ENCODE measurements at regions not wholly inside any gene's neighbourhood (a gene's known extent, or its start where the extent isn't known, plus 50 kb on each side); places are given as distances from the start of the nearest gene placed in this dataset.

GRCh38 chr14:66085665-66086064 is 400.5 kb upstream of the CCDC196 start:
- DNase-seq (no peak), ATAC-seq (ENCODE audit: low read depth in 2 of 2) (no peak)
- no peaks in the 10 kb centered on the region for H3K27me3 ChIP-seq (ENCODE audit: control insufficient read depth, insufficient read depth, low read length)
- no peak overlapping the region for H3K27ac ChIP-seq (ENCODE audit: insufficient read depth, low read length, poor library complexity, severe bottlenecking)
- no peaks in the 10 kb centered on the region for H3K9me3 ChIP-seq (ENCODE audit: control insufficient read depth in 2 of 2, low read length in 2 of 2)
- Mint-ChIP-seq H3K4me3 (no peak overlapping the region), H3K27ac (no peak overlapping the region), H3K36me3 (no peaks in the 10 kb centered on the region), H3K27me3 (peaks cover 44% of the 10 kb centered on the region), H3K9me3 (peaks cover 0 to 2% (median 0%) of the 10 kb centered on the region in 7 donors), H3K4me1 (no peaks in the 10 kb centered on the region)
- H3K4me3 ChIP-seq (ENCODE audit: low read depth, low read length): no peak overlapping the region
- H3K36me3 ChIP-seq (ENCODE audit: control insufficient read depth, insufficient read depth, low read length): no peaks in the 10 kb centered on the region
- no peaks in the 10 kb centered on the region for H3K4me1 ChIP-seq (ENCODE audit: control insufficient read depth, insufficient read depth, low read length, poor library complexity, severe bottlenecking)

GRCh38 chr14:66087231-66087630 is 398.9 kb upstream of the CCDC196 start:
- ATAC-seq (ENCODE audit: low read depth in 2 of 2) (no peak), DNase-seq (no peak)
- no peaks in the 10 kb centered on the region for H3K36me3 ChIP-seq (ENCODE audit: control insufficient read depth, insufficient read depth, low read length)
- Mint-ChIP-seq H3K27ac (no peak overlapping the region), H3K4me1 (no peaks in the 10 kb centered on the region), H3K4me3 (no peak overlapping the region), H3K9me3 (peaks cover 0 to 2% (median 0%) of the 10 kb centered on the region in 7 donors), H3K27me3 (peaks cover 45% of the 10 kb centered on the region), H3K36me3 (no peaks in the 10 kb centered on the region)
- no peak overlapping the region for H3K4me3 ChIP-seq (ENCODE audit: low read depth, low read length)
- H3K9me3 ChIP-seq (ENCODE audit: control insufficient read depth in 2 of 2, low read length in 2 of 2): no peaks in the 10 kb centered on the region
- H3K27ac ChIP-seq (ENCODE audit: insufficient read depth, low read length, poor library complexity, severe bottlenecking): no peak overlapping the region
- H3K27me3 ChIP-seq (ENCODE audit: control insufficient read depth, insufficient read depth, low read length): no peaks in the 10 kb centered on the region
- no peaks in the 10 kb centered on the region for H3K4me1 ChIP-seq (ENCODE audit: control insufficient read depth, insufficient read depth, low read length, poor library complexity, severe bottlenecking)

- no peaks in the 10 kb centered on the region for H3K9me3 ChIP-seq (ENCODE audit: control insufficient read depth in 2 of 2, low read length in 2 of 2)
- no peak overlapping the region for H3K4me3 ChIP-seq (ENCODE audit: low read depth, low read length)
- no peaks in the 10 kb centered on the region for H3K4me1 Mint-ChIP-seq
- no peak overlapping the region for H3K27ac Mint-ChIP-seq
- H3K4me3 Mint-ChIP-seq: no peak overlapping the region
- H3K9me3 Mint-ChIP-seq: peaks cover 0 to 2% (median 0%) of the 10 kb centered on the region in 7 donors
- H3K27me3 ChIP-seq (ENCODE audit: control insufficient read depth, insufficient read depth, low read length): no peaks in the 10 kb centered on the region
- ATAC-seq (ENCODE audit: low read depth in 2 of 2) (no peak), DNase-seq (no peak)
- no peak overlapping the region for H3K27ac ChIP-seq (ENCODE audit: insufficient read depth, low read length, poor library complexity, severe bottlenecking)
- no peaks in the 10 kb centered on the region for H3K4me1 ChIP-seq (ENCODE audit: control insufficient read depth, insufficient read depth, low read length, poor library complexity, severe bottlenecking)
- H3K27me3 Mint-ChIP-seq: peaks cover 38% of the 10 kb centered on the region
- H3K36me3 ChIP-seq (ENCODE audit: control insufficient read depth, insufficient read depth, low read length): no peaks in the 10 kb centered on the region
- H3K36me3 Mint-ChIP-seq: no peaks in the 10 kb centered on the region
Observed at GRCh38 chr14:66088656-66089055, 397.5 kb upstream of the CCDC196 start.

GRCh38 chr14:66092206-66092605 is 394.0 kb upstream of the CCDC196 start:
- Histone ChIP-seq H3K4me1 (ENCODE audit: control insufficient read depth, insufficient read depth, low read length, poor library complexity, severe bottlenecking) (no peaks in the 10 kb centered on the region), H3K9me3 (ENCODE audit: control insufficient read depth in 2 of 2, low read length in 2 of 2) (no peaks in the 10 kb centered on the region), H3K36me3 (ENCODE audit: control insufficient read depth, insufficient read depth, low read length) (no peaks in the 10 kb centered on the region), H3K27ac (ENCODE audit: insufficient read depth, low read length, poor library complexity, severe bottlenecking) (no peak overlapping the region), H3K4me3 (ENCODE audit: low read depth, low read length) (no peak overlapping the region), H3K27me3 (ENCODE audit: control insufficient read depth, insufficient read depth, low read length) (peaks cover 3% of the 10 kb centered on the region)
- no peak for DNase-seq
- H3K27ac Mint-ChIP-seq: no peak overlapping the region
- no peak for ATAC-seq (ENCODE audit: low read depth in 2 of 2)
- H3K4me3 Mint-ChIP-seq: no peak overlapping the region
- H3K27me3 Mint-ChIP-seq: peaks cover 32% of the 10 kb centered on the region
- H3K4me1 Mint-ChIP-seq: no peaks in the 10 kb centered on the region
- H3K9me3 Mint-ChIP-seq: no peaks in the 10 kb centered on the region
- no peaks in the 10 kb centered on the region for H3K36me3 Mint-ChIP-seq

GRCh38 chr14:66092748-66093147 is 393.4 kb upstream of the CCDC196 start:
- H3K27me3 ChIP-seq (ENCODE audit: control insufficient read depth, insufficient read depth, low read length): peaks cover 3% of the 10 kb centered on the region
- Mint-ChIP-seq H3K36me3 (no peaks in the 10 kb centered on the region), H3K27ac (no peak overlapping the region), H3K9me3 (no peaks in the 10 kb centered on the region), H3K4me1 (no peaks in the 10 kb centered on the region), H3K27me3 (peaks cover 27% of the 10 kb centered on the region), H3K4me3 (no peak overlapping the region)
- H3K27ac ChIP-seq (ENCODE audit: insufficient read depth, low read length, poor library complexity, severe bottlenecking): no peak overlapping the region
- no peak overlapping the region for H3K4me3 ChIP-seq (ENCODE audit: low read depth, low read length)
- H3K9me3 ChIP-seq (ENCODE audit: control insufficient read depth in 2 of 2, low read length in 2 of 2): no peaks in the 10 kb centered on the region
- DNase-seq (no peak), ATAC-seq (ENCODE audit: low read depth in 2 of 2) (no peak)
- H3K36me3 ChIP-seq (ENCODE audit: control insufficient read depth, insufficient read depth, low read length): no peaks in the 10 kb centered on the region
- no peaks in the 10 kb centered on the region for H3K4me1 ChIP-seq (ENCODE audit: control insufficient read depth, insufficient read depth, low read length, poor library complexity, severe bottlenecking)

- H3K36me3 ChIP-seq (ENCODE audit: control insufficient read depth, insufficient read depth, low read length): no peaks in the 10 kb centered on the region
- H3K4me1 Mint-ChIP-seq: no peaks in the 10 kb centered on the region
- H3K27ac Mint-ChIP-seq: no peak overlapping the region
- no peak overlapping the region for H3K4me3 ChIP-seq (ENCODE audit: low read depth, low read length)
- peaks cover 3% of the 10 kb centered on the region for H3K27me3 ChIP-seq (ENCODE audit: control insufficient read depth, insufficient read depth, low read length)
- DNase-seq (no peak), ATAC-seq (ENCODE audit: low read depth in 2 of 2) (no peak)
- no peak overlapping the region for H3K27ac ChIP-seq (ENCODE audit: insufficient read depth, low read length, poor library complexity, severe bottlenecking)
- no peaks in the 10 kb centered on the region for H3K4me1 ChIP-seq (ENCODE audit: control insufficient read depth, insufficient read depth, low read length, poor library complexity, severe bottlenecking)
- peaks cover 22% of the 10 kb centered on the region for H3K27me3 Mint-ChIP-seq
- H3K36me3 Mint-ChIP-seq: no peaks in the 10 kb centered on the region
- H3K4me3 Mint-ChIP-seq: no peak overlapping the region
- no peaks in the 10 kb centered on the region for H3K9me3 Mint-ChIP-seq
- no peaks in the 10 kb centered on the region for H3K9me3 ChIP-seq (ENCODE audit: control insufficient read depth in 2 of 2, low read length in 2 of 2)
Observed at GRCh38 chr14:66094001-66094727, 392.0 kb upstream of the CCDC196 start.

GRCh38 chr14:66099451-66099850 is 386.7 kb upstream of the CCDC196 start:
- no peaks in the 10 kb centered on the region for H3K4me1 ChIP-seq (ENCODE audit: control insufficient read depth, insufficient read depth, low read length, poor library complexity, severe bottlenecking)
- no peaks in the 10 kb centered on the region for H3K4me1 Mint-ChIP-seq
- H3K4me3 ChIP-seq (ENCODE audit: low read depth, low read length): no peak overlapping the region
- H3K27me3 Mint-ChIP-seq: peaks cover 17% of the 10 kb centered on the region
- H3K4me3 Mint-ChIP-seq: no peak overlapping the region
- DNase-seq (no peak), ATAC-seq (ENCODE audit: low read depth in 2 of 2) (no peak)
- H3K27ac Mint-ChIP-seq: no peak overlapping the region
- H3K36me3 ChIP-seq (ENCODE audit: control insufficient read depth, insufficient read depth, low read length): no peaks in the 10 kb centered on the region
- no peaks in the 10 kb centered on the region for H3K36me3 Mint-ChIP-seq
- H3K9me3 ChIP-seq (ENCODE audit: control insufficient read depth in 2 of 2, low read length in 2 of 2): no peaks in the 10 kb centered on the region
- H3K27me3 ChIP-seq (ENCODE audit: control insufficient read depth, insufficient read depth, low read length): peaks cover 3% of the 10 kb centered on the region
- no peaks in the 10 kb centered on the region for H3K9me3 Mint-ChIP-seq
- no peak overlapping the region for H3K27ac ChIP-seq (ENCODE audit: insufficient read depth, low read length, poor library complexity, severe bottlenecking)

GRCh38 chr14:66099931-66100330 is 386.2 kb upstream of the CCDC196 start:
- Mint-ChIP-seq H3K9me3 (no peaks in the 10 kb centered on the region), H3K27ac (no peak overlapping the region), H3K36me3 (no peaks in the 10 kb centered on the region), H3K27me3 (peaks cover 16% of the 10 kb centered on the region), H3K4me1 (no peaks in the 10 kb centered on the region), H3K4me3 (no peak overlapping the region)
- DNase-seq (peak in 1 of 3 donors; percentile 26), ATAC-seq (ENCODE audit: low read depth in 2 of 2) (no peak)
- no peaks in the 10 kb centered on the region for H3K4me1 ChIP-seq (ENCODE audit: control insufficient read depth, insufficient read depth, low read length, poor library complexity, severe bottlenecking)
- no peaks in the 10 kb centered on the region for H3K36me3 ChIP-seq (ENCODE audit: control insufficient read depth, insufficient read depth, low read length)
- H3K27me3 ChIP-seq (ENCODE audit: control insufficient read depth, insufficient read depth, low read length): peaks cover 3% of the 10 kb centered on the region
- no peaks in the 10 kb centered on the region for H3K9me3 ChIP-seq (ENCODE audit: control insufficient read depth in 2 of 2, low read length in 2 of 2)
- no peak overlapping the region for H3K4me3 ChIP-seq (ENCODE audit: low read depth, low read length)
- H3K27ac ChIP-seq (ENCODE audit: insufficient read depth, low read length, poor library complexity, severe bottlenecking): no peak overlapping the region

Data from CD4-positive, CD25-positive, alpha-beta regulatory T cell (primary cell).